ENCODE measurements at regions not wholly inside any gene's neighbourhood (a gene's known extent, or its start where the extent isn't known, plus 50 kb on each side); places are given as distances from the start of the nearest gene placed in this dataset.
"Not testable (repeated sequence)": the region's sequence is repeated elsewhere in the genome, so short reads cannot be mapped to it uniquely, and the experiment has no call there.

GRCh38 chr2:182642328-182642727 is 73.7 kb upstream of the DNAJC10 start:
- H3K4me1 Mint-ChIP-seq, result no peaks in the 10 kb centered on the region
- no peak overlapping the region for H3K4me3 Mint-ChIP-seq
- no peaks in the 10 kb centered on the region for H3K36me3 Mint-ChIP-seq (ENCODE audit: low read depth)
- CTCF ChIA-PET, result no interaction called here
- H3K9me3 Mint-ChIP-seq, result no peaks in the 10 kb centered on the region
- no peak overlapping the region for H3K27ac Mint-ChIP-seq
- POLR2A ChIA-PET, result no interaction called here
- peaks cover 4% of the 10 kb centered on the region for H3K27me3 Mint-ChIP-seq
- DNase-seq, result peak; percentile 8

- ChIA-PET CTCF (no interaction called here), POLR2A (no interaction called here)
- Mint-ChIP-seq H3K27ac (no peak overlapping the region), H3K4me3 (no peak overlapping the region), H3K4me1 (peaks cover 5% of the 10 kb centered on the region), H3K27me3 (no peaks in the 10 kb centered on the region), H3K9me3 (no peaks in the 10 kb centered on the region), H3K36me3 (ENCODE audit: low read depth) (no peaks in the 10 kb centered on the region)
- DNase-seq, result no peak
Measured at GRCh38 chr2:182646763-182647498, 69.1 kb upstream of the DNAJC10 start.

- DNase-seq, result no peak
- Mint-ChIP-seq H3K27ac (no peak overlapping the region), H3K9me3 (no peaks in the 10 kb centered on the region), H3K36me3 (ENCODE audit: low read depth) (no peaks in the 10 kb centered on the region), H3K4me3 (no peak overlapping the region), H3K27me3 (no peaks in the 10 kb centered on the region), H3K4me1 (peaks cover 10% of the 10 kb centered on the region)
- CTCF ChIA-PET, result no interaction called here
- POLR2A ChIA-PET, result no interaction called here
Measured at GRCh38 chr2:182647499-182647787, 68.6 kb upstream of the DNAJC10 start.

- Mint-ChIP-seq H3K9me3 (no peaks in the 10 kb centered on the region), H3K36me3 (ENCODE audit: low read depth) (no peaks in the 10 kb centered on the region), H3K4me1 (peaks cover 21% of the 10 kb centered on the region), H3K27me3 (no peaks in the 10 kb centered on the region), H3K27ac (no peak overlapping the region), H3K4me3 (no peak overlapping the region)
- DNase-seq, result no peak
- CTCF ChIA-PET, result interaction anchor here (0.6 to 0.7 kb wide), 5 partner anchors 8 to 1550 kb away, joined by 3 to 5 read pairs (median 3); no protein-coding TSS in a partner anchor
- POLR2A ChIA-PET, result no interaction called here
Measured at GRCh38 chr2:182649316-182649715, 66.7 kb upstream of the DNAJC10 start.

- ChIA-PET POLR2A (no interaction called here), CTCF (interaction anchor here (1.5 kb wide), 1 partner anchor 9 kb away, joined by 4 read pairs; no protein-coding TSS in a partner anchor)
- DNase-seq, result no peak
- Mint-ChIP-seq H3K9me3 (no peaks in the 10 kb centered on the region), H3K27ac (no peak overlapping the region), H3K4me3 (no peak overlapping the region), H3K36me3 (ENCODE audit: low read depth) (no peaks in the 10 kb centered on the region), H3K4me1 (peaks cover 21% of the 10 kb centered on the region), H3K27me3 (peaks cover 8% of the 10 kb centered on the region)
Measured at GRCh38 chr2:182650704-182651103, 65.4 kb upstream of the DNAJC10 start.

GRCh38 chr2:182652326-182652725 is 63.7 kb upstream of the DNAJC10 start:
- peak; percentile 55 for DNase-seq
- Mint-ChIP-seq H3K4me3 (no peak overlapping the region), H3K4me1 (peaks cover 21% of the 10 kb centered on the region), H3K27ac (peak overlapping the region; percentile 26), H3K36me3 (ENCODE audit: low read depth) (no peaks in the 10 kb centered on the region), H3K27me3 (peaks cover 13% of the 10 kb centered on the region), H3K9me3 (no peaks in the 10 kb centered on the region)
- POLR2A ChIA-PET, result no interaction called here
- CTCF ChIA-PET, result interaction anchor here (1.1 to 1.5 kb wide), 2 partner anchors 8 to 328 kb away, joined by 3 to 4 read pairs; no protein-coding TSS in a partner anchor

GRCh38 chr2:182655750-182656149 is 60.3 kb upstream of the DNAJC10 start:
- ChIA-PET CTCF (interaction anchor here (0.6 kb wide), 1 partner anchor 306 kb away, joined by 3 read pairs; no protein-coding TSS in a partner anchor), POLR2A (no interaction called here)
- Mint-ChIP-seq H3K36me3 (ENCODE audit: low read depth) (no peaks in the 10 kb centered on the region), H3K27ac (no peak overlapping the region), H3K4me1 (peaks cover 18% of the 10 kb centered on the region), H3K9me3 (no peaks in the 10 kb centered on the region), H3K4me3 (no peak overlapping the region), H3K27me3 (peaks cover 18% of the 10 kb centered on the region)
- DNase-seq, result no peak

GRCh38 chr2:182664212-182664611 is 51.8 kb upstream of the DNAJC10 start:
- H3K27ac Mint-ChIP-seq, result no peak overlapping the region
- DNase-seq, result no peak
- H3K27me3 Mint-ChIP-seq, result peaks cover 13% of the 10 kb centered on the region
- no peak overlapping the region for H3K4me3 Mint-ChIP-seq
- ChIA-PET CTCF (no interaction called here), POLR2A (no interaction called here)
- H3K9me3 Mint-ChIP-seq, result no peaks in the 10 kb centered on the region
- H3K4me1 Mint-ChIP-seq, result no peaks in the 10 kb centered on the region
- H3K36me3 Mint-ChIP-seq (ENCODE audit: low read depth), result no peaks in the 10 kb centered on the region

- H3K4me1 Mint-ChIP-seq; POLR2A ChIA-PET; H3K4me3 Mint-ChIP-seq; DNase-seq; H3K36me3 Mint-ChIP-seq (ENCODE audit: low read depth); CTCF ChIA-PET; H3K9me3 Mint-ChIP-seq; H3K27ac Mint-ChIP-seq: not testable (repeated sequence)
- peaks cover 11% of the 10 kb centered on the region for H3K27me3 Mint-ChIP-seq
Measured at GRCh38 chr2:182665500-182665899, 50.6 kb upstream of the DNAJC10 start.
